Stromal cell of bone marrow (primary cell): ENCODE measurements at regions not wholly inside any gene's neighbourhood (a gene's known extent, or its start where the extent isn't known, plus 50 kb on each side); places are given as distances from the start of the nearest gene placed in this dataset.
A peak's percentile ranks its signal among the peaks of the same experiment; 100 is the strongest.
"Not testable (repeated sequence)": the region's sequence is repeated elsewhere in the genome, so short reads cannot be mapped to it uniquely, and the experiment has no call there.

Source experiments
- DNase-seq: peaks from one replicate; pipeline ENCODE4 v3.0.0-alpha.2; 2012; ENCODE audit warnings: low read depth

- DNase-seq: peak; percentile 98
These were observed 222.0 kb upstream of the FN1 start for GRCh38 chr2:215657844-215658243.

GRCh38 chr2:215654148-215654819 lies 218.4 kb upstream of the FN1 start:
- peak; percentile 80 for DNase-seq

GRCh38 chr2:215653344-215654030 lies 217.6 kb upstream of the FN1 start:
- no peak for DNase-seq

- DNase-seq: peak; percentile 76
These were observed 216.5 kb upstream of the FN1 start for GRCh38 chr2:215652388-215652787.

- DNase-seq: no peak
These were observed 215.5 kb upstream of the FN1 start for GRCh38 chr2:215651412-215651811.

- DNase-seq: no peak
These were observed 208.5 kb upstream of the FN1 start for GRCh38 chr2:215644233-215644897.

GRCh38 chr2:215638687-215639086 lies 202.8 kb upstream of the FN1 start:
- DNase-seq: no peak

- no peak for DNase-seq
These were observed 201.8 kb upstream of the FN1 start for GRCh38 chr2:215637651-215638050.

GRCh38 chr2:215636816-215637215 lies 200.9 kb upstream of the FN1 start:
- DNase-seq: no peak

- no peak for DNase-seq
These were observed 199.9 kb upstream of the FN1 start for GRCh38 chr2:215635788-215636139.

GRCh38 chr2:215635071-215635787 lies 199.4 kb upstream of the FN1 start:
- no peak for DNase-seq

- no peak for DNase-seq
These were observed 197.5 kb upstream of the FN1 start for GRCh38 chr2:215633360-215633759.

GRCh38 chr2:215631696-215632095 lies 195.8 kb upstream of the FN1 start:
- no peak for DNase-seq

GRCh38 chr2:215630796-215631195 lies 194.9 kb upstream of the FN1 start:
- not testable (repeated sequence) for DNase-seq

- no peak for DNase-seq
These were observed 191.9 kb upstream of the FN1 start for GRCh38 chr2:215627771-215628170.

- DNase-seq: no peak
These were observed 191.0 kb upstream of the FN1 start for GRCh38 chr2:215626812-215627281.

GRCh38 chr2:215626063-215626462 lies 190.2 kb upstream of the FN1 start:
- DNase-seq: no peak

GRCh38 chr2:215625207-215625606 lies 189.3 kb upstream of the FN1 start:
- no peak for DNase-seq

- DNase-seq: peak; percentile 93
These were observed 188.6 kb upstream of the FN1 start for GRCh38 chr2:215624423-215624829.

- DNase-seq: no peak
These were observed 187.0 kb upstream of the FN1 start for GRCh38 chr2:215622837-215623236.

GRCh38 chr2:215621381-215621780 lies 185.5 kb upstream of the FN1 start:
- DNase-seq: no peak

GRCh38 chr2:215620528-215620927 lies 184.7 kb upstream of the FN1 start:
- DNase-seq: no peak

GRCh38 chr2:215619989-215620388 lies 184.1 kb upstream of the FN1 start:
- DNase-seq: no peak
